ENCODE measurements at regions not wholly inside any gene's neighbourhood (a gene's known extent, or its start where the extent isn't known, plus 50 kb on each side); places are given as distances from the start of the nearest gene placed in this dataset.

GRCh38 chr13:22106058-22106457, 435.2 kb downstream of the FGF9 start:
- Histone ChIP-seq H2AFZ (ENCODE audit: low read depth, low read length, poor library complexity, severe bottlenecking) (no peak overlapping the region), H3K4me2 (ENCODE audit: low read length) (no peak overlapping the region), H3K27me3 (ENCODE audit: insufficient read depth, low read length) (no peaks in the 10 kb centered on the region), H3K9ac (ENCODE audit: low read length) (no peak overlapping the region), H3K79me2 (ENCODE audit: insufficient read depth, low read length) (no peaks in the 10 kb centered on the region), H3K27ac (ENCODE audit: low read depth, low read length) (no peak overlapping the region), H3K9me3 (ENCODE audit: control insufficient read depth in 1 of 2, insufficient read depth in 1 of 2, low read depth in 1 of 2, low read length in 2 of 2) (no peaks in the 10 kb centered on the region), H3K9me2 (ENCODE audit: insufficient read depth) (no peaks in the 10 kb centered on the region), H3K4me3 (replicated peaks in 1 of 2; ENCODE audit: low read depth in 1 of 2, low read length in 2 of 2) (no peak overlapping the region), H4K20me1 (ENCODE audit: insufficient read depth) (no peaks in the 10 kb centered on the region), H3K36me3 (ENCODE audit: control insufficient read depth in 1 of 2, insufficient read depth in 2 of 2, low read length in 2 of 2) (no peaks in the 10 kb centered on the region), H3K4me1 (ENCODE audit: control insufficient read depth in 1 of 2, insufficient read depth in 2 of 2, low read length in 2 of 2) (peaks cover 0 to 5% of the 10 kb centered on the region in 2 experiments; a peak in 1 of 4 replicates)
- ChIA-PET CTCF (no interaction called here), RAD21 (ENCODE audit: low non-redundant PET in 1 of 2, low total read pairs in 2 of 2, uncharacterized antibody in 2 of 2, unreplicated experiment in 2 of 2) (no interaction called here), POLR2A (no interaction called here)
- no peak for TF ChIP-seq SIN3A (IDR thresholded peaks at IDR 0.05; ENCODE audit: low read depth)
- no peak for TF ChIP-seq EZH2phosphoT487 (IDR thresholded peaks at IDR 0.05; ENCODE audit: borderline replicate concordance)
- no peak for TF ChIP-seq REST (IDR thresholded peaks at IDR 0.05; ENCODE audit: low read depth)
- TF ChIP-seq SRF (IDR thresholded peaks at IDR 0.05; ENCODE audit: low read depth): no peak
- TF ChIP-seq EGR1 (IDR thresholded peaks at IDR 0.05; ENCODE audit: low read depth): no peak
- ATAC-seq (no peak), DNase-seq (ENCODE audit: low read depth, low spot score) (no peak)
- no TSS peak for BruUV-seq (replicated peaks)
- intact Hi-C loops (cut with micrococcal nuclease): no loop called here

GRCh38 chr13:22107549-22107948, 436.7 kb downstream of the FGF9 start:
- H3K4me2 ChIP-seq (ENCODE audit: low read length): no peak overlapping the region

More at GRCh38 chr13:22107549-22107948, 436.7 kb downstream of the FGF9 start:
- Histone ChIP-seq H2AFZ (ENCODE audit: low read depth, low read length, poor library complexity, severe bottlenecking) (no peak overlapping the region), H3K4me3 (replicated peaks in 1 of 2; ENCODE audit: low read depth in 1 of 2, low read length in 2 of 2) (no peak overlapping the region), H3K9me3 (ENCODE audit: control insufficient read depth in 1 of 2, insufficient read depth in 1 of 2, low read depth in 1 of 2, low read length in 2 of 2) (no peaks in the 10 kb centered on the region), H3K36me3 (ENCODE audit: control insufficient read depth in 1 of 2, insufficient read depth in 2 of 2, low read length in 2 of 2) (no peaks in the 10 kb centered on the region), H3K9me2 (ENCODE audit: insufficient read depth) (no peaks in the 10 kb centered on the region), H3K27me3 (ENCODE audit: insufficient read depth, low read length) (no peaks in the 10 kb centered on the region), H3K79me2 (ENCODE audit: insufficient read depth, low read length) (no peaks in the 10 kb centered on the region), H3K9ac (ENCODE audit: low read length) (no peak overlapping the region), H4K20me1 (ENCODE audit: insufficient read depth) (no peaks in the 10 kb centered on the region), H3K27ac (ENCODE audit: low read depth, low read length) (no peak overlapping the region), H3K4me1 (ENCODE audit: control insufficient read depth in 1 of 2, insufficient read depth in 2 of 2, low read length in 2 of 2) (peaks cover 0 to 5% of the 10 kb centered on the region in 2 experiments; a peak in 1 of 4 replicates)
- ChIA-PET RAD21 (ENCODE audit: low non-redundant PET in 1 of 2, low total read pairs in 2 of 2, uncharacterized antibody in 2 of 2, unreplicated experiment in 2 of 2) (no interaction called here), CTCF (no interaction called here), POLR2A (no interaction called here)
- DNase-seq (ENCODE audit: low read depth, low spot score): no peak
- TF ChIP-seq RAD21 (IDR thresholded peaks at IDR 0.05; ENCODE audit: low read depth): no peak
- TF ChIP-seq CEBPB (IDR thresholded peaks at IDR 0.05; ENCODE audit: low read depth): no peak
- no peak for TF ChIP-seq SRF (IDR thresholded peaks at IDR 0.05; ENCODE audit: low read depth)
- no peak for TF ChIP-seq ATF3 (IDR thresholded peaks at IDR 0.05)
- ATAC-seq: no peak
- intact Hi-C loops (cut with micrococcal nuclease): no loop called here
- BruUV-seq (replicated peaks): no TSS peak

Measured in HCT116 (cell line).